Suppressor macrophage treated with lipopolysaccharide for 1 hour (primary cell): ENCODE measurements at regions not wholly inside any gene's neighbourhood (a gene's known extent, or its start where the extent isn't known, plus 50 kb on each side); places are given as distances from the start of the nearest gene placed in this dataset.
"Not testable (repeated sequence)": the region's sequence is repeated elsewhere in the genome, so short reads cannot be mapped to it uniquely, and the experiment has no call there.

Experiments
- DNase-seq, 3 donors: peaks; one replicate each; pipeline ENCODE4 v3.0.0-alpha.2; 2020 to 2022

DNA sequence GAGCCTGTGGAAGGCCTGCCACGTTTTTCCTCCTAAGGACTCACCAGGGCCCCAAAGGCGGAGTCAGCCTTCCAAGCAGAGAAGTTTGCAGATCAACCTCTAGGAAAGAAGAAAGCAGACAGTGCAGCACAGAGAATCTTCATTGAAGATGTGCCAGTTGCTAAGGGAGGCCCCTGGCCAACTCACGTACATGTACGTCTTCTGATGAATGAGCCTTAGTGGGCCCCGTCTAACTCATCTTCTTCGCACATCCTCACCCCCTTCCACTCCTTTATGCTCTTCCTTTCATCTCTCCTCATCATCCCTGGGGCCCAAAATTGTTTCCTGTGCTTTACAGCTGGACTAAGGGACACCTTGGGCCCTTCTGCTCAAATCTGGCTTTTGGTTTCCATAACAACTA is 703.0 kb upstream of the TBX3 start:
- DNase-seq = no peak

DNA sequence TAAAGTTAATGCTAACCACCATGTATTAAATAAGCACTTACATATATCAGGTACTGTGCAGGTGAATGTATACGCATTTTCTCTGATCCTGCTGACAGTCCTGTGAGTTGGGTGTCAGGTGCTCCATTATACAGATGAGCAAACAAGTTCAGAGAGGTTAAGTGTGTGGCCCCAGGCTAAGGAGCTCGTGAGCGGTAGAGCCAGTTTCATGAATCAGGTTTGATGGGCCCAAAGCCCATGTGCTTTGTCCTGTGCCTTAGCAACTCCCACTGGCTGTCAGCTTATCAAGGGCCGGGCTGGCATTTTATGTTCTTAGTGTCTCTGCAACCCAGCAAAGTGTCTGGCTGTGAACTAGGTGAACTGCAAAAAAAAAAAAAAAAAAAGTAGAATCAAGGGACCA is 701.2 kb upstream of the TBX3 start:
- no peak for DNase-seq

DNA sequence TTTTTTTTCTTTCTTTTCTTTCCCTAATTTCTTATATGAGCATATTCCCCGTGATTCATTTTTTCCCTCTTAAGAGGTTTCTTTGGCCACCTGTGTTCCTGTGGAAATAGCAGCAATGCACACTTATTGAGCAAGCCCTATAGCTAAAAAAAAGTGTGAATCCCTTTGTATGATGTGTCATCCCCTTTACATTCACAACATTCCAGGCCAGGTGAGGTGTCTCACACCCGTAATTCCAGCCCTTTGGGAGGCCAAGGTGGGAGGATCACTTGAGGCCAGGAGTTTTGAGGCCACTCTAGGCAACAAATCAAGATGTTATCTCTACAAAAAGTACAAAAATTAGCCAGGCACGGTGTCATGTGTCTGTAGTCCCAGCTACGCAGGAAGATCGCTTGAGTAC is 700.4 kb upstream of the TBX3 start:
- DNase-seq = no peak

DNA sequence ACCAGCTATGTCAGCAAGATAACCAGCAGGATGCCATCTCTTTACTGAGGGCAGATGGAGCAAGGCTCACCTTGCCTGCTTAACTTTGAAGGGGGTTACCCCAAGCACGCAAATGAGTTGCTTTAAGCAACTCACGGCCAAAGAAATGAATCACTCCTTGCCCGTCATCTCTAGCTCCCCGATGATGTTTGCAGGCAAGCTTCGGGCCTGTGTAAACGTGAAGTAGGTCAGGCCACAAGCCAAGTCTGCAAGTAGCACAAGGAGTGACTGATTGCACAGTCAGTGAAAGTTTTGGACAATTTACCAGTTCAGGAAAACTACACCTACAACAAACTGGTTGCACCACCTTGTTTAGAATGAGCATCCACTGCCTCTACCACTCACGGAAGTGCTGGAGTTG is 699.7 kb upstream of the TBX3 start:
- DNase-seq = no peak

DNA sequence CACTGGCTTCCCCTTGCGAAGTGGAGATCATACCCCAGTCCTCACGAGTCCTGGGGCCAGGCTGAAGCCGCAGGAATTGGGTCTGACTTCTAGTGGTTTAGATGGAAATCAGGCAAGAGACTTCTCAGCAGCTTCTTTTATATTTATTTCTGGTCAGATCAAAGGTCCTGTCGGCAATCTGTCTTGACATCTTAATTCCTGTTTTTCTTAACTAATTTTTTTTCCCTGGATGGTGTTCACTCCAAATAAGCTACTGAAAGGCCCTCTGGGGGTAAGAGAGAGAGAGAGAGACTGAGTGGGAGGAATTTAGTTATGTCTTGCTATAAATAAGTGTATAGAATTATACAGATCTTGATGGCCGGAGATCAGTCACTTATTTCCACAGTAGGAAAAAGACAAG is 698.7 kb upstream of the TBX3 start:
- no peak for DNase-seq

DNA sequence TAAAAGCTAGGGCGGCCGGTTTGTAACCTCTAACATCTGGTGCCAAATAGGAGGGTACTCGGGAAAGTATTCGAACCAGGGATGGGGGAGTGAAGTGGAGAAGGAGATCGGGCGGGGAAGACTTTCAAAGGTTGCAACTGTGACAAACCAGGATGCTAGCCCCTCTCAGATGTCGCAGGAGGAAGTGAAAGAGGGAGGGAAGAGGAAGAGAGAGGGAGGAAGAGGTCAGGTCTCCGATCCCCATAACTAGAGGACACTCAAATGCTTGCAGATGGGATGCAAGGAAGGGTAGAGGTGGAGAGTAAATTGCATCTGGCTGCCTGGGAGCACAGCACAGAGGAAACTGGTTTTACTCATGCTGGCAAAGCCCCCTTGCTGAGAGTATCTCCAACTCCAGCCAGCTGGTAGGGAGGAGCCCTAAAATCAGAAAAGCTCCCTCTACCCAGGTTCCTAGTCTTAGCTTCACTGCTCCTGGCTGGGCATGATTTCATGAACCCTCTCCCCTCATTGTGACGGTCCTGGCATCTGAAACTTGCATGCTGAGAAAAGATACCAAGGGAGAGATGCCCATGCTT is 696.7 kb upstream of the TBX3 start:
- DNase-seq = no peak

DNA sequence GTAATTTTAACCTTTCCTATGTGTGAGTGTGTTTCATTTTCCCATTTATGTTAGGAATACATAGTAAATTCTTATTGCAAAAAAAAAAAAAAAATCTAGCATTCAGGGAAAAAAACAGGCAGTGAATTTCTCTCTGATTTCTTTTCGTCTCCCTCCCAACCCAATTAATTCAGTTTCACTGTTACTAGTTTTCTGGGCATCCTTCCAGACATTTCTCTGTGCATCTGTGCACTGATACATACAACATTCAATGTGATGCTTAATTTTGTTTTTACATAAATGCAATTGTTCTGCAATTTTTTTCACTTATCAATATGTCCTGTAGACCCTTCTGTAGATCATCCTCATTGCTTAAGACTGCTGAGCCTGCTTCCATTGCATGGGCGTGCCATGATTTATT is 694.3 kb upstream of the TBX3 start:
- no peak for DNase-seq

DNA sequence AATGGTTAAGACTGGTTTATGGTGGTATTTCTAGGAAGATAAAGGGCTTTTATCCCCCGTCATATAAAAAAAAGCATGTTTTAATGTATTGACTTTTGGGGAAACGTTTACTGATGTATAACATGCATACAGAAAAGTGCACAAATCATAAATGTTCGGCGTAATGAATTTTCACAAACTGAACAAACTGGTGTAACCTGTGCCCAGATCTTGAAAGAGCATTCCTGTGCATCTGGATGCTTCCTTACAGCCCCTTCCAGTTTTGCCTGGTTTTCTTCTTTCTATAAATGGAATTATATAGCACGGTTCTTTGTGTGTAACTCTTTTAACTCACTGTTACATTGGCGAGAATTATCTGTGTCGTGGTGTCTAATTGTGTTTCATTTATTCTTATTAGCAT is 693.8 kb upstream of the TBX3 start:
- no peak for DNase-seq

DNA sequence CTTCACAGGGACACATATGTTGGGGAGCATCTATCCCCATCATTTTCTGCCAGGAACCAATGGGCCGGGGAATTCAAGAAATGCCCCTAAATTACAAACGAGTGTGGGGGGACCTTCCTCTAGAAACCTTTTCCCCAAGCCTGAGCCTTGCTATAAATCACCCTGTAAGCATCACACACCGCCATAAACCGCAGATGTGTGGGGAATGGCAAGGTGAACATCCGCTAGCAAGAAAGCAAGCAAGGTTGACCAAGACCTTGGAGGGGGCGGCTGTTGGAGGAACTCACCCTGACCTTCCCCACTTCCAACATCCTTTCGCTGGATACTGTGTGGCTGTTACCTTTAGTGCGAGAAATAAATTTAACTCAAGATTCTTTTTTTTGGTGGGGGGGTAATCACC is 693.3 kb upstream of the TBX3 start:
- DNase-seq = no peak

DNA sequence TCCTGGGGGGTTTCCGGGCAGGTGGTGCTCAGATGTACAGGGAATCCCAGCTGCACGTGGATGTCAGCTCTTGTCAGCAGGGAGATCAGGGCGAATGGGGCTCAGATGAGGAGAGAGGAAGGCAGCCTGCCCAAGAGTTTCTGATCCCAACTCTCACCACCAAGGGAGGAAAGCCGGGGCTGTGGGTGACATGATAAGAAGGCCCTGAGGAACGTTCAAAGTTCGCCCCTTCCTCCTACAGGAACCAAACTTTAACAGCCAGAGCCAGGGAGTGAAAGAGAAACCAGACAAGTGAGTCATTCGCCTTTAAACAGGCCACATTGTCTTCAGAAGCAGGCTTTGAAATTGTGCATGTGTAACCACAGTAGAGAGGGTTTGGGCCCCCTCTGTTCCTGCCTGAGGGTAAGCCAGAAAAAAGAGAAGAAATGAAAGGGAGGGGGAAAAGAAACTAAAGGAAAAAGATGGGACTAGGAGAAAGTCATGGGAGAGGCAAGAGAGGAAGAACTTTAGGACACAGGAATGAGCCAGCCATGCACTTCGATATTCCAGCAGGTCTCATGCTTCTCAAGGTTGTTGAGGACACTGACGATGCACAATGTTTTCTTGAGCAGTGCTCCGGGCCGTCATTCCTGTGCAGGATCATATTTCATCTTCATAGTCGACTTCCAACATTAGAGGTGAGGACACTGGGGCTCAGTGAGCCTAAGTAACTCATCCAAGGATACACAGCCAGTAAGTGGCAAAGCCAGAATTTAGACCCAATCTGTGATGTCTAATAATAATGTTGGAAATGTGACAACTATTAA is 691.4 kb upstream of the TBX3 start:
- DNase-seq = peak in 1 of 3 donors; percentile 12

DNA sequence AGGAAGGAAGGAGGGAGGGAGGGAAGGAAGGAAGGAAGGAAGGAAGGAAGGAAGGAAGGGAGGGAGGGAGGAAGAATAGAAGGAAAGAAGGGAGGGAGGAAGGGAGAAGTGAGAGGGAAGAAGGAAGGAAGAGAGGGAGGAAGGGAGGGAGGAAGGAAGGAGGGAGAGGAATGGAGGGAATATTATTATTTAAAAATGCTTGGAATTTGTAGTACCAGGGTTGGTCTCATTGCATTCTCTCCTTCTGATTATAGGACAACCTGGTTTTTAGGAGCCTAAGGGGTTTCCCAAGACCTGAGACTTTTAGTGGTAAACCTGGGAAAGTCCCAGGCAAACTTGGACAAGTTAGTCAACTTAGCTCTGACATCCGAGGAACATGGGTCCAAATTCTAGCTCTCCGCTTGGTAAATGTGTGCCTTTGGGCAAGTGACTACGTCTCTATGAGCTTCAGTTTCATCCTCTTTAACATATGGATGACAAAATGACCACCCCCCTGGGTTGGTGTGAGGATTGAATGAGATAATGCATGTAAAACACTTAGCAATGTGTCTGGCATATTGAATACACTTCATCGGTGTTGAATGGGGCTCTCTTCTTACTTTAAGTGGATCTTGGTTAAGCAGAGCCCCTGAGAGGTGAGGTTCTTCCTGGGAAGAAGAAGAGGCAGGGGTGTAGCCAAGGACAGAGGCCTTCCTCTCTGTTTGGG is 690.7 kb upstream of the TBX3 start:
- DNase-seq = no peak

DNA sequence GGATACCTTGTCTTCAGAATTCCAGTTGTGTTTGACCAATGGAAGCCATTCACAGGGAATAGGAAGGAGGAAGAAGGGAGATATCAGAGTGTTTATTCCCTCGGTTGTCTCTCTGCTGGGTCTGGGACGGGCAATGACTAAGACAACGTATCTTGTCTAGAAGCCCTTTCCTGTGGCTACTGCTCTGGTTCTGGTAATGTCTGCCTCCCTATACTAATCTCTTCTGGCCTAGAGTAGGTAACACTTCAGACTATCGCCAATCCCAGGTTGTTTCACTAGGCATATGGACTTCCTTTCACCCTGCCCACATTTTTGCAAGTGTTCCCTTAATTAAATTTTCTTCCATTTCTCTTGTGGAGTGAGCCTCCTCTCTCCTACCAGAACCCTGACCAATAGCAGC is 687.7 kb upstream of the TBX3 start:
- no peak for DNase-seq

DNA sequence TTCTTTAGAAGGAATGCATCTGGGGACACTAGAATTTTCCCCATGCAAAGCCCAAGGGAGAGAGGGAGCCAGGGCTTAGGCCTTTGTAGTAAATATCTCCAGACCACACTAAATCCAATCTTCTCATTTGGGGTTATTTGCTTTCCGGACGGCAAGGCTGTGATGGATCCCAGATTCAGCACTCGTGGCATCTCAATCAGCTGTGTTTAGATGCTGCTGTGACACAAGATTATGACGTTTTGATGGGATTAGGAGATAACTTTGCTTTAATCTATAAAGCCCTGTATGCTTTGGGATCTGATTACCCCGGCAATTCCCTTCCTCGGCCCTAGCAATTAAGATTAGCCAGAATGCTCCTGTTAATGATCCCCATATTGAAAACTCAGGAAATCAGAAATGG is 686.7 kb upstream of the TBX3 start:
- DNase-seq = no peak

DNA sequence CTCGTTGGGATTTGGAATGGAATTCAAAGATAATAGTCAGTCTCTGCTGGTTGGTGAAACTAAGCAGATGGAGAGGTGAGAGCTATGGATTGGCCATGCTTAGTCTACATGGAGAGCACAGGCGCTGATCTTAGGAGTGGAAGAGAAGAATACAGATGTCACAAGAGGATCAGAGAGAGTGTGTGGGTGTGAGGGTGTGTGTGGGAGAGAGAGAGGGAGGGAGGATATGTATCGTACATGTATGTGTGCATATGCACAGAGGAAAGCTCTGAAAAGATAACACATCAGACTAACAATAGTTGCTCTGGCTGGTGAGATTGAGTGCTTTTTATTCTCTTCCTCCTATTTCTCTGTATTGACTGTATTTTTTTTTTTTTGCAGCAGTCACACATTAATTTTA is 686.2 kb upstream of the TBX3 start:
- no peak for DNase-seq

DNA sequence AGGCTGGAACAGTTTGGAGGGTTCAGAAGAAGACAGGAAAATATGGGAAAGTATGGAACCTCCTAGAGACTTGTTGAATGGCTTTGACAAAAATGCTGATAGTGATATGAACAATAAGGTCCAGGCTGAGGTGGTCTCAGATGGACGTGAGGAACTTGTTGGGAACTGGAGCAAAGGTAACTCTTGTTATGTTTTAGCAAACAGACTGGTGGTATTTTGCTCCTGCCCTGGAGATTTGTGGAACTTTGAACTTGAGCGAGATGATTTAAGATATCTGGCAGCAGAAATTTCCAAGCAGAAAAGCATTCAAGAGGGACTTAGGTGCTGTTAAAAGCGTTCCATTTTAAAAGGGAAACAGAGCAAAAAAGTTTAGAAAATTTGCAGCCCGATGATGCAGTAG is 682.3 kb upstream of the TBX3 start:
- not testable (repeated sequence) for DNase-seq

DNA sequence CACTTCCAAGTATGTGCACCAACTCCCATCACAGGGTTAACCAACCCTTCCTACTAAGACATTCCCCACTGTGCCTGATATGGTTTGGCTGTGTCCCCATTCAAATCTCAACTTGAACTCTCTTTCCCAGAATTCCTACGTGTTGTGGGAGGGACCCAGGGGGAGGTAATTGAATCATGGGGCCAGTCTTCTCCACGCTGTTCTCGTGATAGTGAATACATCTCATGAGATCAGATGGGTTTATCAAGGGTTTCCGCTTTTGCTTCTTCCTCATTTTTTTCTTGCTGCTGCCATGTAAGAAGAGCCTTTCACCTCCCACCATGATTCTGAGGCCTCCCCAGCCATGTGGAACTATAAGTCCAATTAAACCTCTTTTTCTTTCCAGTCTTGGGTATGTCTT is 681.8 kb upstream of the TBX3 start:
- not testable (repeated sequence) for DNase-seq

DNA sequence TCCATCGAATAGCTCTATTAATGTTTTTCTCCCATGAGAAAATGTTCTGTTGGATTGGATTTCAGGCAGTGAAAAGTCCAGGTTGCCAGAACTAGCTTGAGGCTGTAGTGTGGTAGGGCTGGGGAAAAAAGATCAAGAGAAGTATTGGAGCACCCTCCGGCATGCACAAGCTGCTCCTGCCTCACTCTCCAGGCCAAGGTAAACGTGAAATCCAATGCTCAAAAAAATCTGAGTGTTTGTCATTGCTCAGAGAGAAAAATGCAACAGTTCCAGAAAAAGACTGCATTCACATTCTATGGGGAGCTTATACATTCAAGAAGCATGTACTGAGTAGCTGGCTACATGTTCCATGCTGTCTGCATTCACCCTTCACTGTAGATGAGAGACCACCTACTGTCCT is 680.9 kb upstream of the TBX3 start:
- no peak for DNase-seq

DNA sequence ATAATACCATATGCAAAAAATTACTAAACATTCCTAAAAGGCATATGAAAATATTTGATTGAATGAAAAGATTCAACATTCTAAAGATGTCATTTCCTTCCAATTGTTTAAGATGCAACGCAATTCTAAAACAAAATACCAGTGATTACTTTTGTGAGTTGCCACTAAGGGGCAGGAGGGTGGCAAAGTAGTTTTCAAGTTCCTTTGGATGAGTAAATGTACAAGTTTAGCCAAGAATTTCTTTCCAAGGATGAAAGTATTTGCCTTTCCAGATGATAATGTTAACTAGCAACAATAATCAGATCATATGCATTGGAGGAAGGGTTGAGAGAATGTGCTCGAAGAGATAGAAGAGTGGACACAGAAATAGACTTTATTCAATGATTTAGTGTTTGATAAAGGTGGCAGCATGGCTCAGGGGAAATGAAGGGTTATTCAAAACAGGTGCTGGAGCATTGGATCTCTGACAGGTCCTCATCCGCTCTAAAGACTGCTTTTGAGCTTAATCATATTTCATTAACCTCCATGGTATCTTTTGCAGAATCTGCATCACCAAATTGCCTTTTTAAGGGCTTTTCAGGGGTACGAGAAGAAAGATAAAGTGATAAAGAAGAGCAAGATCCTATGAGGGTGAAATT is 678.5 kb upstream of the TBX3 start:
- DNase-seq = no peak

DNA sequence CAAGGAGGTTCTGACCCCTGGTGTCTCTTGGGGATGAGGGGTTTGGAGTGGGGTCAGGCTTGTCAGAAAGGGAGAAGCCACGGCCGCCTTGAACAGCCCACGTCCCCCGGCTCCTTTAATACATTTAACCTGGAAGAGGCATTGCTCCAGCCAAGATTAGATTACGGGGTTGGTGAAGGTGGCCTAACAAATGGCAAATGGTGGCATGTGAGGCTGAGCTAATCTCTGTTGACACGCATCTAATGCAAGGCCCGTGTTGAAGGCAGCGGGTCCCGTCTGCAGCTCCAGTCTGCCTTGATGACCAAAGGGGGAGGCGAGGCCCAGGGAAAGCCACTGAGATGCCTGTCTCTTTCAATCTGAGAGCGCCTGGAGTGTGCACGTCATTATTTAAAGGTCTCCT is 673.7 kb upstream of the TBX3 start:
- DNase-seq = no peak

DNA sequence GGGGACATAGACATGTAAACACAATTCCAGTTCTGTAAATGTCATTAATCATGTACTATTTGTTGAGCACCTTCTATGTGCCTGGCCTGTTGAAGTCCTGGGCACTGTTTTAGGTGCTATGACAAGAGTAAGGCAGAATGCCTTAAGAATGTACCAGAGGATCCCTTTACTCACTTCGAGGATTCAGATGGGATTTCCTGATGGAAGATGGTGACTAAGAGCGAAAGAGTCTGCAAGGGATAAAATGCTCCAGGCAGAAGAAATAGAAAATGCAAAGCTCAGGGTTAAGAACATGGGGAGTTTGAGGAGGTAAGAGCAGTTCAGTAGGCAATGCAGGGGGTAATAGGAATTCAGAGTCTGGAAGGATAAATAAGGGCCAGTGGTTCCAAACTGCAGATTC is 671.3 kb upstream of the TBX3 start:
- DNase-seq = no peak

DNA sequence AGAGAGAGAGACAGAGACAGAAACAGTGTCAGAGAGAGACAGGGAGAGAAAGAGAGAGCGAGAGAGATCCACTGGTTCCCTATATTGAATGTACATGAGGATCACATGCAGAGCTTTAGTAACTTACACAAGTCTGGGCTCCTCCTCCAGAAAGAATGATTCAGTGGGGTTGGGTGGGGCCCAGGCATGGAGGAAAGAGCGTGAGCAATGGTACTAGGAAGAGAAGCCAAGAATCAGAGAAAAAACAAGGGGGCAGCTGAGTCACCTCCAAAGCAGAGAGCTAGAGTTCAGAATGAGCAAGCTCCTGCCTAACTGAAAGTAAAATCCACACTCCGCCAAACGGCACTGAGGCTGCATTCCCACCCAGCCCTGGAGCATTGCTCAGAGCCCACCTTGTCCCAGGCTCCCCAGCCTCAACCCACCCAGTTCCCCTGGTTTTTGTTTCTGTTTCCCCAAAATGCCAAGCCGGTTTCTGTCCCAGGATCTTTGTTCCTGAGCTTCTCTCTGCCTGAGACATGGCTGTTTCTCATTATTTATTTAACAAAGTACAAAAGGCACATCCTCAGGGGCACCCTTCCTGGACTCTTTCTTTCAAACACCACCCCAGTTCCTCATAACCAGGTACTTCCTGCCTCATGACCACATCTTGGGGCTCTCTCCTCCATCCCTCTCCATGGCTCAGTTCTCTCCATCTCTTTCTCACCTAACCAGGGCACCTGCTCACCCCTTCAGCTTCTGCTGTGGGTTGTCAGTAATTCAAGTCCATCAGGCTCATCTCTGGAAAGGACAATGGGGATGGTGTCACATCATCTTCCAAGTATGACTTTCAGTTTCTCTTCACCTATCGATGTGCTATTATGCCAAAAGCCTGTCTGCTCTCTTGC is 670.3 kb upstream of the TBX3 start:
- peak; percentile 40 to 60 (median 57) for DNase-seq

DNA sequence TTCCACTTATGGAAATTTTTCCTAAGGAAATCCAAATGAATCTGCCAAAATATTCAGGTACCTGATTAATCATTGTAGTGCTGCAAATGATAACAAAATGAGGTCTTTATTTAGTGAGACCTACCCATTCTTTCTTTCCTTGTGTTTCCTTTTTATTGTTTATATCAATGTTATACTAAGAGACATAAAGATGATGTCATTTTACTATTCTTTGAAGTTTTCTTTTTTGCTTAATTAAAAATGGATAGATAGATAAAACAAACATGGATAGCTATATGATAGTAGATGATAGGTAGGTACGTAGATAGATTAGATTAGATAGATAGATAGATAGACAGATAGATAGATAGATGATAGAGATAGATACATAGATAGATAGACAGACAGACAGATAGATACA is 669.5 kb upstream of the TBX3 start:
- no peak for DNase-seq
